IMR-90 (cell line): ENCODE measurements at regions not wholly inside any gene's neighbourhood (a gene's known extent, or its start where the extent isn't known, plus 50 kb on each side); places are given as distances from the start of the nearest gene placed in this dataset.

Experiments used
- ATAC-seq: fragments of 200-7000 bp; cut with Tn5 transposase; 2 replicates; pipeline ENCODE4 v1.9.1; 2020; ENCODE audit warnings: low read depth, mild to moderate bottlenecking, moderate library complexity
- BruUV-seq: library from RNA; stranded (reverse); fragments of 400-500 nt; replicated peaks from 2 replicates; lab custom pipeline; 2021; lab: Mats Ljungman, UMichigan
- CTCF ChIA-PET: fragments of 300-600 bp; formaldehyde crosslinking; extraction: SDS; loops from one replicate; lab custom pipeline; 2021; ENCODE audit warnings: antibody characterized with exemption; lab: Yijun Ruan, JAX
- POLR2A ChIA-PET: fragments of 300-600 bp; sonication (Branson Sonifier 250); formaldehyde crosslinking; loops from one replicate; lab custom pipeline; 2022; ENCODE audit warnings: antibody characterized with exemption; ENCODE audit not compliant: unreplicated experiment; lab: Charles Lee
- DNase-seq: peaks from one replicate; pipeline ENCODE4 v3.0.0; 2013
- H2AFZ ChIP-seq: replicated peaks from 2 replicates; pipeline ENCODE3; 2013; ENCODE audit warnings: low read length, mild to moderate bottlenecking; ENCODE audit not compliant: poor library complexity
- H2AK5ac ChIP-seq: 2 replicates; pipeline ENCODE4 v1.6.1; 2013; ENCODE audit warnings: low read depth, low read length, inconsistent platforms
- H2AK9ac ChIP-seq: replicated peaks from 2 replicates; pipeline ENCODE3; 2013; ENCODE audit warnings: mild to moderate bottlenecking, low read depth, low read length, moderate library complexity; ENCODE audit not compliant: poor library complexity
- H2BK120ac ChIP-seq: 2 replicates; pipeline ENCODE4 v1.6.1; 2013; ENCODE audit warnings: low read depth, low read length, inconsistent platforms
- H2BK15ac ChIP-seq: 3 replicates; pipeline ENCODE4 v1.6.1; 2013; ENCODE audit warnings: low read depth, low read length, inconsistent platforms
- H2BK20ac ChIP-seq: 2 replicates; pipeline ENCODE4 v1.6.1; 2013; ENCODE audit warnings: low read depth, mild to moderate bottlenecking, inconsistent platforms, low read length, moderate library complexity
- H2BK5ac ChIP-seq: 2 replicates; pipeline ENCODE4 v1.6.1; 2013; ENCODE audit warnings: mild to moderate bottlenecking, low read depth, low read length, inconsistent platforms; ENCODE audit not compliant: poor library complexity, severe bottlenecking
- H3K14ac ChIP-seq: replicated peaks from 2 replicates; pipeline ENCODE4 v1.6.1; 2013; ENCODE audit warnings: low read depth, low read length, inconsistent platforms
- H3K18ac ChIP-seq: 2 replicates; pipeline ENCODE4 v1.6.1; 2013; ENCODE audit warnings: low read depth, low read length, control low read depth
- H3K23ac ChIP-seq: 2 replicates; pipeline ENCODE4 v1.6.1; 2013; ENCODE audit warnings: low read depth, low read length, inconsistent platforms
- H3K27ac ChIP-seq: 2 replicates; pipeline ENCODE4 v1.5.1; 2013; ENCODE audit warnings: mild to moderate bottlenecking, control low read depth, low read length; ENCODE audit not compliant: insufficient read depth
- H3K27me3 ChIP-seq: 2 replicates; pipeline ENCODE4 v1.6.1; 2013; ENCODE audit warnings: low read length; ENCODE audit not compliant: control insufficient read depth, insufficient read depth
- H3K36me3 ChIP-seq: 2 replicates; pipeline ENCODE4 v1.6.1; 2013; ENCODE audit warnings: low read length, mixed read lengths; ENCODE audit not compliant: control insufficient read depth, insufficient read depth
- H3K4ac ChIP-seq: 2 replicates; pipeline ENCODE4 v1.6.1; 2013; ENCODE audit warnings: low read depth, low read length, inconsistent platforms
- H3K4me1 ChIP-seq: 2 replicates; pipeline ENCODE4 v1.6.1; 2013; ENCODE audit warnings: low read length, mixed read lengths; ENCODE audit not compliant: control insufficient read depth, insufficient read depth
- H3K4me2 ChIP-seq: 2 replicates; pipeline ENCODE4 v1.6.1; 2013; ENCODE audit warnings: low read depth, mild to moderate bottlenecking, control low read depth, low read length, moderate library complexity
- H3K4me3 ChIP-seq: 2 replicates; pipeline ENCODE4 v1.5.1; 2013; ENCODE audit warnings: low read depth, mild to moderate bottlenecking, control low read depth, low read length, moderate library complexity; ENCODE audit not compliant: insufficient read depth
- H3K56ac ChIP-seq: 2 replicates; pipeline ENCODE4 v1.6.1; 2013; ENCODE audit warnings: low read length, inconsistent platforms; ENCODE audit not compliant: insufficient read depth; ENCODE audit errors: extremely low read depth
- H3K79me1 ChIP-seq, 2 experiments: 2 replicates each; pipeline ENCODE4 v1.6.1; 2013; ENCODE audit warnings: low read length in 2 of 2, inconsistent platforms in 1 of 2, low read depth in 1 of 2
- H3K9ac ChIP-seq: 2 replicates; pipeline ENCODE4 v1.6.1; 2013; ENCODE audit warnings: low read depth, low read length, control low read depth
- H3K9me1 ChIP-seq: 2 replicates; pipeline ENCODE4 v1.6.1; 2013; ENCODE audit warnings: low read length, inconsistent platforms; ENCODE audit not compliant: insufficient read depth
- H3K9me3 ChIP-seq: 2 replicates; pipeline ENCODE4 v1.6.1; 2013; ENCODE audit warnings: low read length; ENCODE audit not compliant: control insufficient read depth, insufficient read depth
- H4K20me1 ChIP-seq: 2 replicates; pipeline ENCODE4 v1.6.1; 2013; ENCODE audit warnings: low read length, inconsistent platforms; ENCODE audit not compliant: insufficient read depth
- H4K5ac ChIP-seq: 2 replicates; pipeline ENCODE4 v1.6.1; 2013; ENCODE audit warnings: mild to moderate bottlenecking, low read depth, low read length, control low read depth
- H4K8ac ChIP-seq, 2 experiments: 2 replicates each; pipeline ENCODE4 v1.6.1; 2013; ENCODE audit warnings: low read depth in 2 of 2, low read length in 2 of 2, control low read depth in 1 of 2, inconsistent platforms in 1 of 2
- H4K91ac ChIP-seq: 2 replicates; pipeline ENCODE4 v1.6.1; 2013; ENCODE audit warnings: low read depth, low read length, inconsistent platforms; ENCODE audit not compliant: insufficient read depth
- BHLHE40 ChIP-seq: fragments of 150-350 bp; IDR thresholded peaks from 2 replicates; pipeline ENCODE4 v1.6.1; 2016; ENCODE audit warnings: mild to moderate bottlenecking, low read depth, low read length
- CEBPB ChIP-seq: IDR thresholded peaks from 2 replicates; pipeline ENCODE4 v1.6.1; 2012; ENCODE audit warnings: low read depth, low read length, improper control_type of control experiment
- CHD1 ChIP-seq: IDR thresholded peaks from 2 replicates; pipeline ENCODE4 v1.6.1; 2012; ENCODE audit warnings: low read depth, low read length, improper control_type of control experiment
- FOS ChIP-seq: fragments of 150-350 bp; IDR thresholded peaks from 2 replicates; pipeline ENCODE4 v1.6.1; 2016; ENCODE audit warnings: low read depth, low read length
- MAFK ChIP-seq: IDR thresholded peaks from 2 replicates; pipeline ENCODE4 v1.6.1; 2012; ENCODE audit warnings: low read depth, low read length, improper control_type of control experiment
- MAZ ChIP-seq: IDR thresholded peaks from 2 replicates; pipeline ENCODE4 v1.6.1; 2012; ENCODE audit warnings: low read depth, mild to moderate bottlenecking, low read length, improper control_type of control experiment, moderate library complexity, borderline replicate concordance
- MXI1 ChIP-seq: IDR thresholded peaks from 2 replicates; pipeline ENCODE4 v1.6.1; 2012; ENCODE audit warnings: low read depth, mild to moderate bottlenecking, low read length, moderate library complexity, borderline replicate concordance
- NFE2L2 ChIP-seq: fragments of 150-350 bp; IDR thresholded peaks from 2 replicates; pipeline ENCODE4 v1.6.1; 2016; ENCODE audit warnings: low read depth, mild to moderate bottlenecking, low read length
- POLR2A ChIP-seq: IDR thresholded peaks from 2 replicates; pipeline ENCODE4 v1.6.1; 2012; ENCODE audit warnings: mild to moderate bottlenecking, low read depth, low read length
- RAD21 ChIP-seq: IDR thresholded peaks from 2 replicates; pipeline ENCODE4 v1.6.1; 2012; ENCODE audit warnings: low read length, improper control_type of control experiment
- RCOR1 ChIP-seq: IDR thresholded peaks from 2 replicates; pipeline ENCODE4 v1.6.1; 2012; ENCODE audit warnings: mild to moderate bottlenecking, low read length, improper control_type of control experiment; ENCODE audit not compliant: insufficient replicate concordance
- RFX5 ChIP-seq: IDR thresholded peaks from 2 replicates; pipeline ENCODE4 v1.8.0; 2012; ENCODE audit warnings: low read depth, mild to moderate bottlenecking, low read length, moderate library complexity
- SMC3 ChIP-seq: fragments of 150-350 bp; IDR thresholded peaks from 2 replicates; pipeline ENCODE4 v1.6.1; 2016; ENCODE audit warnings: low read depth, mild to moderate bottlenecking, antibody characterized with exemption, low read length, moderate library complexity
- WGBS, 2 experiments: methylation state at CpG; one replicate each; pipeline versions ENCODE4 v1.1.5 to v1.1.7; 2013; ENCODE audit warnings: missing lambda C conversion rate in 2 of 2; ENCODE audit not compliant: insufficient read length in 1 of 2; ENCODE audit errors: extremely low coverage in 2 of 2; 5-methylcytosine and 5-hydroxymethylcytosine counted together
- dilution Hi-C: fragments of 300-500 bp; cut with HindIII; formaldehyde crosslinking; loops from one replicate; pipeline ENCODE4 v1.14.3; 2018; ENCODE audit warnings: low sequenced_read_pairs; ENCODE audit not compliant: unreplicated experiment
- in situ Hi-C: fragments of 300-500 bp; cut with MboI; formaldehyde crosslinking; loops from 3 replicates; pipeline ENCODE4 v1.14.3; 2019; ENCODE audit warnings: low sequenced_read_pairs, inconsistent platforms, mixed read lengths
- intact Hi-C: fragments of 100-400 bp; cut with micrococcal nuclease; formaldehyde crosslinking; loops from 2 replicates; pipeline ENCODE4 v1.10.0; 2022
- TF ChIP-seq, protein P1 (sequence below): fragments of 150-350 bp; IDR thresholded peaks from 2 replicates; pipeline ENCODE4 v1.6.1; 2016; ENCODE audit warnings: low read depth, mild to moderate bottlenecking, low read length, moderate library complexity, borderline replicate concordance
- TF ChIP-seq, protein P2 (sequence below): fragments of 150-350 bp; IDR thresholded peaks from 2 replicates; pipeline ENCODE4 v1.6.1; 2017; ENCODE audit warnings: mild to moderate bottlenecking, antibody characterized with exemption, low read length, low read depth

DNA sequence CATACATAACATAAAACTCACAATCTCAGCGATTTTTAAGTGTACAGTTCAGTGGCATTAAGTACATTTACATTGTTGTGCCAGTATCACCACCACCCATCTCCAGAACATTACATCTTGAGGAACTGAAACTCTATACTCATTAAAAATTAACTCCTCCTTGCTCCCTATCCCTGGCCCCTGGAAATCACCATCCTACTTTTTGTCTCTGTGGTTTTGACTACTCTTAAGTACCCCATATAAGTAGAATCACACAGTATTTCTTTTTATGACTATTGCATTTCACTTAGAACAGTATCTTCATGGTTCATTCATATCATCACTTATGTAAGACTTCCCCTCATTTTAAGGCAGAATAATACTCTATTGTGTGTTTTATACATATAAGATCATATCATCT lies 1108.1 kb downstream of the GRIK2 start:
- H2AFZ ChIP-seq: no peak overlapping the region
- H4K5ac ChIP-seq: no peak overlapping the region
- H3K27me3 ChIP-seq: no peaks in the 10 kb centered on the region
- in situ Hi-C loops (no loop called here), dilution Hi-C loops (no loop called here), intact Hi-C loops (no loop called here)
- ATAC-seq: no peak
- H3K4ac ChIP-seq: no peak overlapping the region
- no peak overlapping the region for H3K9ac ChIP-seq
- no peak overlapping the region for H3K4me3 ChIP-seq
- H3K18ac ChIP-seq: no peak overlapping the region
- H3K36me3 ChIP-seq: no peaks in the 10 kb centered on the region
- no peaks in the 10 kb centered on the region for H3K4me1 ChIP-seq
- CTCF ChIA-PET: no interaction called here
- H4K8ac ChIP-seq: no peak overlapping the region
- no peak overlapping the region for H3K14ac ChIP-seq
- H3K27ac ChIP-seq: no peak overlapping the region
- no peak for TF ChIP-seq RFX5
- TF ChIP-seq, protein P1, sequence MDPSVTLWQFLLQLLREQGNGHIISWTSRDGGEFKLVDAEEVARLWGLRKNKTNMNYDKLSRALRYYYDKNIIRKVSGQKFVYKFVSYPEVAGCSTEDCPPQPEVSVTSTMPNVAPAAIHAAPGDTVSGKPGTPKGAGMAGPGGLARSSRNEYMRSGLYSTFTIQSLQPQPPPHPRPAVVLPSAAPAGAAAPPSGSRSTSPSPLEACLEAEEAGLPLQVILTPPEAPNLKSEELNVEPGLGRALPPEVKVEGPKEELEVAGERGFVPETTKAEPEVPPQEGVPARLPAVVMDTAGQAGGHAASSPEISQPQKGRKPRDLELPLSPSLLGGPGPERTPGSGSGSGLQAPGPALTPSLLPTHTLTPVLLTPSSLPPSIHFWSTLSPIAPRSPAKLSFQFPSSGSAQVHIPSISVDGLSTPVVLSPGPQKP: no peak
- TF ChIP-seq RCOR1: no peak
- no peak for TF ChIP-seq NFE2L2
- no peak for TF ChIP-seq CHD1
- TF ChIP-seq MAZ: no peak
- TF ChIP-seq FOS: no peak
- no peak for TF ChIP-seq BHLHE40
- no peak for TF ChIP-seq MXI1
- TF ChIP-seq POLR2A: no peak
- TF ChIP-seq SMC3: no peak
- TF ChIP-seq RAD21: no peak
- no peak for TF ChIP-seq MAFK
- TF ChIP-seq CEBPB: no peak
- TF ChIP-seq, protein P2, sequence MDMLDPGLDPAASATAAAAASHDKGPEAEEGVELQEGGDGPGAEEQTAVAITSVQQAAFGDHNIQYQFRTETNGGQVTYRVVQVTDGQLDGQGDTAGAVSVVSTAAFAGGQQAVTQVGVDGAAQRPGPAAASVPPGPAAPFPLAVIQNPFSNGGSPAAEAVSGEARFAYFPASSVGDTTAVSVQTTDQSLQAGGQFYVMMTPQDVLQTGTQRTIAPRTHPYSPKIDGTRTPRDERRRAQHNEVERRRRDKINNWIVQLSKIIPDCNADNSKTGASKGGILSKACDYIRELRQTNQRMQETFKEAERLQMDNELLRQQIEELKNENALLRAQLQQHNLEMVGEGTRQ: no peak
- no CpG with 5 or more reads among the region's 1 CpG for WGBS, 2 experiments
- no peak overlapping the region for H3K23ac ChIP-seq
- no peak overlapping the region for H4K91ac ChIP-seq
- no peak overlapping the region for H2BK120ac ChIP-seq
- H2BK5ac ChIP-seq: no peak overlapping the region
- no peaks in the 10 kb centered on the region for H3K9me1 ChIP-seq
- no peaks in the 10 kb centered on the region for H4K20me1 ChIP-seq
- H2BK20ac ChIP-seq: no peak overlapping the region
- H3K4me2 ChIP-seq: no peak overlapping the region
- H2AK5ac ChIP-seq: no peak overlapping the region
- no peaks in the 10 kb centered on the region for H3K79me1 ChIP-seq
- POLR2A ChIA-PET: no interaction called here
- no peaks in the 10 kb centered on the region; the same call in 1 of the 2 replicates for H3K9me3 ChIP-seq
- no peak overlapping the region for H3K56ac ChIP-seq
- BruUV-seq: no TSS peak
- H2AK9ac ChIP-seq: no peak overlapping the region
- DNase-seq: no peak
- no peak overlapping the region for H2BK15ac ChIP-seq
